WTC11 (cell line): ENCODE measurements at regions not wholly inside any gene's neighbourhood (a gene's known extent, or its start where the extent isn't known, plus 50 kb on each side); places are given as distances from the start of the nearest gene placed in this dataset.
A peak's percentile ranks its signal among the peaks of the same experiment; 100 is the strongest.

Source experiments
- ATAC-seq: fragments of 200-7000 bp; cut with Tn5 transposase; 2 replicates; pipeline ENCODE4 v1.10.0; 2021; ENCODE audit warnings: mild to moderate bottlenecking, moderate library complexity
- CTCF ChIA-PET: fragments of 300-600 bp; sonication (Branson Sonifier 250); formaldehyde crosslinking; loops from one replicate; lab custom pipeline; 2021; ENCODE audit warnings: antibody characterized with exemption; lab: Charles Lee
- POLR2A ChIA-PET: fragments of 350-600 bp; sonication (Branson Sonifier 250); formaldehyde crosslinking; loops from one replicate; lab custom pipeline; 2021; ENCODE audit warnings: antibody characterized with exemption; lab: Charles Lee
- DNase-seq: peaks from one replicate; pipeline ENCODE4 v3.0.0; 2021; ENCODE audit warnings: low spot score
- H3K27ac Mint-ChIP-seq: 2 replicates; pipeline ENCODE4 v1.8.0; 2021; ENCODE audit warnings: mixed read lengths
- H3K27me3 Mint-ChIP-seq: 2 replicates; pipeline ENCODE4 v1.8.0; 2021; ENCODE audit warnings: low read depth, mild to moderate bottlenecking, moderate library complexity, mixed read lengths
- H3K36me3 Mint-ChIP-seq: 2 replicates; pipeline ENCODE4 v1.8.0; 2021; ENCODE audit warnings: mixed read lengths
- H3K4me1 Mint-ChIP-seq: 2 replicates; pipeline ENCODE4 v1.8.0; 2022; ENCODE audit warnings: mixed read lengths
- H3K4me3 Mint-ChIP-seq: 2 replicates; pipeline ENCODE4 v1.8.0; 2021; ENCODE audit warnings: mild to moderate bottlenecking, moderate library complexity, mixed read lengths
- H3K9me3 Mint-ChIP-seq: 2 replicates; pipeline ENCODE4 v1.8.0; 2021; ENCODE audit warnings: mixed read lengths
- CREM ChIP-seq: sonication (generic); formaldehyde crosslinking; IDR thresholded peaks from 2 replicates; pipeline ENCODE4 v1.8.1; 2022; ENCODE audit warnings: mild to moderate bottlenecking, missing genetic modification reagents, moderate library complexity
- FOXK1 ChIP-seq: sonication (generic); formaldehyde crosslinking; IDR thresholded peaks from 2 replicates; pipeline ENCODE4 v1.8.0; 2022; ENCODE audit warnings: mild to moderate bottlenecking, moderate library complexity, missing genetic modification reagents
- JAZF1 ChIP-seq: fragments of 250-450 bp; sonication (Bioruptor Pico); IDR thresholded peaks from 2 replicates; pipeline ENCODE4 v1.9.0; 2021; ENCODE audit warnings: moderate library complexity, mild to moderate bottlenecking, inconsistent platforms
- MYBL2 ChIP-seq: sonication (generic); formaldehyde crosslinking; IDR thresholded peaks from 2 replicates; pipeline ENCODE4 v1.8.1; 2023; ENCODE audit warnings: mild to moderate bottlenecking, moderate library complexity, missing genetic modification reagents
- NFATC4 ChIP-seq: fragments of 250-450 bp; sonication (Bioruptor Pico); IDR thresholded peaks from 2 replicates; pipeline ENCODE4 v1.9.0; 2021; ENCODE audit warnings: mild to moderate bottlenecking
- NFE2L1 ChIP-seq: sonication (generic); formaldehyde crosslinking; IDR thresholded peaks from 2 replicates; pipeline ENCODE4 v1.8.1; 2023; ENCODE audit warnings: missing genetic modification reagents
- NFYB ChIP-seq: sonication (generic); formaldehyde crosslinking; conservative IDR thresholded peaks from 2 replicates; pipeline ENCODE4 v1.8.0; 2022; ENCODE audit warnings: low read depth, missing genetic modification reagents
- NR3C1 ChIP-seq: sonication (generic); formaldehyde crosslinking; conservative IDR thresholded peaks from 2 replicates; pipeline ENCODE4 v1.8.1; 2023; ENCODE audit warnings: low read depth, mild to moderate bottlenecking, missing genetic modification reagents
- PRRX2 ChIP-seq: fragments of 250-450 bp; sonication (Bioruptor Pico); IDR thresholded peaks from 2 replicates; pipeline ENCODE4 v1.8.0; 2021; ENCODE audit warnings: mild to moderate bottlenecking
- SMAD3 ChIP-seq: sonication (generic); formaldehyde crosslinking; IDR thresholded peaks from 2 replicates; pipeline ENCODE4 v1.8.0; 2022; ENCODE audit warnings: missing genetic modification reagents, mild to moderate bottlenecking, borderline replicate concordance
- SOX15 ChIP-seq: fragments of 250-450 bp; sonication (Bioruptor Pico); IDR thresholded peaks from 2 replicates; pipeline ENCODE4 v1.9.0; 2021; ENCODE audit warnings: mild to moderate bottlenecking
- ZNF121 ChIP-seq: sonication (generic); formaldehyde crosslinking; IDR thresholded peaks from 2 replicates; pipeline ENCODE4 v1.8.0; 2023; ENCODE audit warnings: missing genetic modification reagents
- ZNF396 ChIP-seq: fragments of 250-450 bp; sonication (Bioruptor Pico); IDR thresholded peaks from 2 replicates; pipeline ENCODE4 v1.8.0; 2021; ENCODE audit warnings: mild to moderate bottlenecking, moderate library complexity, borderline replicate concordance
- TF ChIP-seq, protein P1 (sequence below): sonication (generic); formaldehyde crosslinking; IDR thresholded peaks from 2 replicates; pipeline ENCODE4 v1.8.1; 2023; ENCODE audit warnings: mild to moderate bottlenecking, missing genetic modification reagents, moderate library complexity
- TF ChIP-seq, protein P2 (sequence below): sonication (generic); formaldehyde crosslinking; IDR thresholded peaks from 2 replicates; pipeline ENCODE4 v1.8.0; 2022; ENCODE audit warnings: mild to moderate bottlenecking, missing genetic modification reagents
- TF ChIP-seq, protein P3 (sequence below): sonication (generic); formaldehyde crosslinking; conservative IDR thresholded peaks from 2 replicates; pipeline ENCODE4 v1.8.1; 2022; ENCODE audit warnings: mild to moderate bottlenecking, missing genetic modification reagents
- TF ChIP-seq, protein P4 (sequence below): sonication (generic); formaldehyde crosslinking; IDR thresholded peaks from 2 replicates; pipeline ENCODE4 v1.8.1; 2022; ENCODE audit warnings: low read depth, missing genetic modification reagents, borderline replicate concordance
- TF ChIP-seq, protein P5 (sequence below): sonication (generic); formaldehyde crosslinking; IDR thresholded peaks from 2 replicates; pipeline ENCODE4 v1.8.1; 2023; ENCODE audit warnings: mild to moderate bottlenecking, missing genetic modification reagents, moderate library complexity
- TF ChIP-seq, protein P6 (sequence below): fragments of 250-450 bp; sonication (Bioruptor Pico); conservative IDR thresholded peaks from 2 replicates; pipeline ENCODE4 v1.9.0; 2021; ENCODE audit warnings: mild to moderate bottlenecking

DNA sequence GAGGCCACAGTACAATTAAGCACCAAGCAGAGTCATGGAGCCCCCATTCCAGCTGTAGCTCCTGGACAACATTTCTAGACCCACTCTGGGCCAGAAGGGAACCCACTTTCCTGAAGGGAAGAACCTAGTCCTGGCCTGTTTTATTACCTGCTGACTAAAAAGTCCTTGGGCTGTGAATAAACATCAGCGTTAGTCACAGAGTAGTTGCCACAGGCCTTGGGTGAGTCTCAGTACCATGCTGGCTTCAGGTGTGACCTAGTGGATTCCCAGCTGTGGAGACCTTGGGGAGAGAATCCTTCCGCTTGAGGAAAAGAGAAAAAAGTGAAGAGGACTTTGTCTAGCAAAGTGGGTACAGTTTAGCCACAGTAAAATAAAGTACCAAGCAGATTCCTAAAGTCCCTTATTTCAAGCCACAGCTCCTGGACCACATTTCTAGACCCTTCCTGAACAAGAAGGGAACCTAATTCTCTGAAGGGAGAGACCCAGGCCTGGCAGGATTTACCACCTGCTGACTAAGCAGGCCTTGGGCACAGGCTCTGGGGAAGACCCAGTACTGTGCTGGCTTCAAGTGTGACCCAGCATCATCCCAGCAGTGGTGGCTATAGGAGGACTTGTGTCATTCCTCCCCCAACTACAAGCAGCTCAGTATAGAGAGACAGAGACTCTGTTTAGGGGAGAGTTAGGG is 118.3 kb upstream of the KCNH8 start:
- Mint-ChIP-seq H3K4me1 (no peaks in the 10 kb centered on the region), H3K27me3 (no peaks in the 10 kb centered on the region), H3K4me3 (no peak overlapping the region), H3K9me3 (peaks cover 15% of the 10 kb centered on the region), H3K36me3 (peaks cover 10% of the 10 kb centered on the region), H3K27ac (no peak overlapping the region)
- TF ChIP-seq, protein P1, sequence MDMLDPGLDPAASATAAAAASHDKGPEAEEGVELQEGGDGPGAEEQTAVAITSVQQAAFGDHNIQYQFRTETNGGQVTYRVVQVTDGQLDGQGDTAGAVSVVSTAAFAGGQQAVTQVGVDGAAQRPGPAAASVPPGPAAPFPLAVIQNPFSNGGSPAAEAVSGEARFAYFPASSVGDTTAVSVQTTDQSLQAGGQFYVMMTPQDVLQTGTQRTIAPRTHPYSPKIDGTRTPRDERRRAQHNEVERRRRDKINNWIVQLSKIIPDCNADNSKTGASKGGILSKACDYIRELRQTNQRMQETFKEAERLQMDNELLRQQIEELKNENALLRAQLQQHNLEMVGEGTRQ (CRISPR knock-in tag), result no peak
- TF ChIP-seq, protein P2, sequence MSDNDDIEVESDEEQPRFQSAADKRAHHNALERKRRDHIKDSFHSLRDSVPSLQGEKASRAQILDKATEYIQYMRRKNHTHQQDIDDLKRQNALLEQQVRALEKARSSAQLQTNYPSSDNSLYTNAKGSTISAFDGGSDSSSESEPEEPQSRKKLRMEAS, result no peak
- no peak for TF ChIP-seq NFYB (CRISPR knock-in tag)
- DNase-seq, result no peak
- ChIA-PET CTCF (no interaction called here), POLR2A (interaction anchor here (0.5 to 0.6 kb wide), 2 partner anchors 533 to 849 kb away, joined by 3 read pairs; no protein-coding TSS in a partner anchor)
- peak; percentile 80 for ATAC-seq

DNA sequence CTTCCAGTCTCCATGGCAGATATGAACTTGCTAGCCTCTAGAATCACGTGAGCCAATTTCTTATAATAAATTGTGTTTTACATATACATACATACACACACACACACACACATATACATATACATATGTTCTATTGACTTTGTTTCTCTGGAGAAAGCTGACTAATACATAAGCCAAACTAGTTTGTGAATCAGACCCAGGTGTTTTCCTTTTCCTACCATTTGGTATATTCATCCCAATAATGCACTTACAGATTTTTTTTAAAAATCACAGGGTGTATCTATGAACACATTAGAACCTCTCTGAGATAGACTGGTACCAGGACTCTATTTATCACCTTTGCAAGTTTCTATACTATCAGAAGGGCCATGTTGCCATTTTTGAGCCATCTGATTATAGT is 122.9 kb upstream of the KCNH8 start:
- TF ChIP-seq JAZF1 (CRISPR knock-in tag) (no peak), SOX15 (CRISPR knock-in tag) (no peak), ZNF396 (CRISPR knock-in tag) (no peak), SMAD3 (no peak), NFE2L1 (no peak), NR3C1 (CRISPR knock-in tag) (no peak), MYBL2 (no peak), NFATC4 (CRISPR knock-in tag) (no peak)
- TF ChIP-seq, protein P3, sequence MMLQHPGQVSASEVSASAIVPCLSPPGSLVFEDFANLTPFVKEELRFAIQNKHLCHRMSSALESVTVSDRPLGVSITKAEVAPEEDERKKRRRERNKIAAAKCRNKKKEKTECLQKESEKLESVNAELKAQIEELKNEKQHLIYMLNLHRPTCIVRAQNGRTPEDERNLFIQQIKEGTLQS (CRISPR knock-in tag), result no peak
- TF ChIP-seq, protein P4, sequence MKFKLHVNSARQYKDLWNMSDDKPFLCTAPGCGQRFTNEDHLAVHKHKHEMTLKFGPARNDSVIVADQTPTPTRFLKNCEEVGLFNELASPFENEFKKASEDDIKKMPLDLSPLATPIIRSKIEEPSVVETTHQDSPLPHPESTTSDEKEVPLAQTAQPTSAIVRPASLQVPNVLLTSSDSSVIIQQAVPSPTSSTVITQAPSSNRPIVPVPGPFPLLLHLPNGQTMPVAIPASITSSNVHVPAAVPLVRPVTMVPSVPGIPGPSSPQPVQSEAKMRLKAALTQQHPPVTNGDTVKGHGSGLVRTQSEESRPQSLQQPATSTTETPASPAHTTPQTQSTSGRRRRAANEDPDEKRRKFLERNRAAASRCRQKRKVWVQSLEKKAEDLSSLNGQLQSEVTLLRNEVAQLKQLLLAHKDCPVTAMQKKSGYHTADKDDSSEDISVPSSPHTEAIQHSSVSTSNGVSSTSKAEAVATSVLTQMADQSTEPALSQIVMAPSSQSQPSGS, result no peak
- TF ChIP-seq, protein P5, sequence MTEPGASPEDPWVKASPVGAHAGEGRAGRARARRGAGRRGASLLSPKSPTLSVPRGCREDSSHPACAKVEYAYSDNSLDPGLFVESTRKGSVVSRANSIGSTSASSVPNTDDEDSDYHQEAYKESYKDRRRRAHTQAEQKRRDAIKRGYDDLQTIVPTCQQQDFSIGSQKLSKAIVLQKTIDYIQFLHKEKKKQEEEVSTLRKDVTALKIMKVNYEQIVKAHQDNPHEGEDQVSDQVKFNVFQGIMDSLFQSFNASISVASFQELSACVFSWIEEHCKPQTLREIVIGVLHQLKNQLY, result no peak
- no peak for ATAC-seq
- DNase-seq, result no peak
- Mint-ChIP-seq H3K27me3 (no peaks in the 10 kb centered on the region), H3K36me3 (no peaks in the 10 kb centered on the region), H3K9me3 (0 out of 2 replicates have a peak, but pooled peaks cover 2% of the 10 kb centered on the region), H3K27ac (no peak overlapping the region), H3K4me3 (no peak overlapping the region), H3K4me1 (no peaks in the 10 kb centered on the region)
- CTCF ChIA-PET, result no interaction called here
- POLR2A ChIA-PET, result no interaction called here

DNA sequence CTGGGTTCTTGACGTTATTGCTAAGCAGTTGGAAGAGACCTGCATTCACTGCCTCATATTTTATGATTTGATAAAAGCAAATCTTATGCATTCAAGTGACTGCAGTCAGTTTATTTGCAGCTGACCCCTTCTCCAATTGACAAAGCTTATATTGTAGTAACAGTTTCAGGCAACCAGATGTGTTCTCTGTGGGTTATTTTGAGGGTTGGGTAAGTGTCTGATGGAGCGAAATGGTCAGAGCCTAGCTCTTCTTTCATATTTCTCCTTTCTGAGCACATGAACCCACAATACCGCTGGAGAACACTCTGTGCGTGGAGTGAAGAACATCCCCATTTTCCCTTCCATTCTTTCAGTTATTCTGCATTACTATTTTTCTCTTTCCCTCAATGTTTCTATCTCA is 125.8 kb upstream of the KCNH8 start:
- ATAC-seq (no peak), DNase-seq (no peak)
- Mint-ChIP-seq H3K27ac (no peak overlapping the region), H3K4me3 (no peak overlapping the region), H3K36me3 (no peaks in the 10 kb centered on the region), H3K27me3 (no peaks in the 10 kb centered on the region), H3K4me1 (no peaks in the 10 kb centered on the region), H3K9me3 (peaks cover 5% of the 10 kb centered on the region; the same call in 1 of the 2 replicates)
- TF ChIP-seq SOX15 (CRISPR knock-in tag) (no peak), CREM (CRISPR knock-in tag) (no peak), NFATC4 (CRISPR knock-in tag) (no peak), PRRX2 (CRISPR knock-in tag) (no peak), ZNF121 (CRISPR knock-in tag) (no peak), JAZF1 (CRISPR knock-in tag) (no peak), FOXK1 (no peak)
- TF ChIP-seq, protein P6, sequence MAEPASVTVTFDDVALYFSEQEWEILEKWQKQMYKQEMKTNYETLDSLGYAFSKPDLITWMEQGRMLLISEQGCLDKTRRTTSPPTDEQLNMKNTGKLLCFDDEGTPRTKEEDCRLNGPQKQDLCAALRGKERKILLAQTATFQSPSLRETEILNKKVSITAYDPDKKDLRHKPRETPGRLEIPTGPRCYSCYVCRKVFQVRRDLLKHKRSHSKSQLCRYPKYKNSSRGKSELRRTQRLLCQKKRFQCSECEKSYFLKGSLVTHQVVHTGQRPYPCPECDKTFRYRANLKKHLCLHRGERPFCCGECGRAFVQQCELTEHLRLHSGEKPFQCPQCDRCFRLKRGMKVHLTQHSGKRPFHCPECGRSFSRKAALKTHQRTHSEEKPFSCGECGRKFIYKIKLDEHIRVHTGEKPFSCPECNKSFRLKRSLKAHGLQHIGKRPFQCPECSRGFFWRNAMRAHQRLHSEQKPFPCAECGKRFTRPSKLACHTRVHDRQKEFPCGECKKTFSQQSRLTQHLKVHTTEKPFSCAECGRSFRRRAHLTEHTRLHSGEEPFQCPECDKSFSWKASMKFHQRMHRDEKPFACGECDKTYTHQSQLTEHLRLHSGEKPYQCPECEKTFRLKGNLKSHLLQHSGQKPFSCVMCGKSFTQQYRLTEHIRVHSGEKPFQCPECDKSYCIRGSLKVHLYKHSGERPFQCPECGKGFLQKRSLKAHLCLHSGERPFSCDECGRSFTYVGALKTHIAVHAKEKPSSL (CRISPR knock-in tag), result no peak
- CTCF ChIA-PET, result no interaction called here
- POLR2A ChIA-PET, result no interaction called here
